ENCODE measurements at regions not wholly inside any gene's neighbourhood (a gene's known extent, or its start where the extent isn't known, plus 50 kb on each side); places are given as distances from the start of the nearest gene placed in this dataset.

DNA sequence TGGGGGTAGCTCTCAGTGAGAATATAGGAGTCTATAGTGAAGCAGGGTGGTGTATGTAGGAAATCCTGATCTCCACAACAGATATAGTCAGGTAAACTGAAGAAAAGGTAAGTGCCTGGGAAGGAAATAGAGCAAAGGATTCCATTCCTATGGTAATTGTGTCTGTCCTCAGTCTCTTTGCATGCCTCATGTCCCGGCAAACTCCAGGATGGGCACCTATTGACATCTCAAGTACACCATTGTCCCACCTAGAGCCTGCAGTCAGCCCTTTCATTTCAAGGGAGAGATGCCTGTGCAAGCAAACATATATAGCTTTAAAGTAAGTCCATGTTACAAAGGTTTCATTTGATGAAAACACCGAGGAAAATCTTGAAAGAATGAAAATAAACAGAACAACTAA is 257.7 kb upstream of the AZI2 start:
- no peak overlapping the region for H3K4me3 Mint-ChIP-seq
- TF ChIP-seq CTCF (conservative IDR thresholded peaks at IDR 0.05): no peak
- H3K27me3 Mint-ChIP-seq (ENCODE audit: low read depth): no peaks in the 10 kb centered on the region
- H3K9me3 Mint-ChIP-seq: peaks cover 3% of the 10 kb centered on the region
- H3K4me1 Mint-ChIP-seq: peaks cover 8% of the 10 kb centered on the region
- H3K27ac Mint-ChIP-seq (ENCODE audit: unreplicated experiment): no peak overlapping the region
- no peaks in the 10 kb centered on the region for H3K36me3 Mint-ChIP-seq (ENCODE audit: low read depth)
- DNase-seq (ENCODE audit: low read depth, low spot score): no peak

DNA sequence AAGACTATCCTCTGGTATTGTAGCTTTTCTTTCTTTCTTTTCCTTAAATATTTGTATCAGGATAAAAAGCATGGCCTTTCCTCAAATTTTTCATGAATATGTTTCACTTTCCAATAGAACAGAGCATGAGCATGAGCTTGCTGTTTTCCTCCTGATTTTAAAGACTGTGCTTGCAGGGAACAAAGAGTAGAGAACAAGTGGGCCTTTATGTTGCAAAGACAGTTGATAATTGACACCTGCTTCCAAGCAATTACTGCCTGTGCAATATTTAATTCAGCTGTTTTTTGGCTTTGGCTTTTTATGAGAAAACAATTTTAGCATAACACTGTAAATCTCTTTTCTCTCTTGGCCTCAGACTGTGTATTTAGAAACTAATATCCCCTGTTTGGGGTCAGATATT is 263.6 kb upstream of the AZI2 start:
- no peak for DNase-seq (ENCODE audit: low read depth, low spot score)
- no peaks in the 10 kb centered on the region for H3K27me3 Mint-ChIP-seq (ENCODE audit: low read depth)
- TF ChIP-seq CTCF (conservative IDR thresholded peaks at IDR 0.05): no peak
- peaks cover 23% of the 10 kb centered on the region for H3K4me1 Mint-ChIP-seq
- H3K27ac Mint-ChIP-seq (ENCODE audit: unreplicated experiment): peak overlapping the region; percentile 74
- H3K4me3 Mint-ChIP-seq: no peak overlapping the region
- no peaks in the 10 kb centered on the region for H3K36me3 Mint-ChIP-seq (ENCODE audit: low read depth)
- H3K9me3 Mint-ChIP-seq: peaks cover under 1% of the 10 kb centered on the region

DNA sequence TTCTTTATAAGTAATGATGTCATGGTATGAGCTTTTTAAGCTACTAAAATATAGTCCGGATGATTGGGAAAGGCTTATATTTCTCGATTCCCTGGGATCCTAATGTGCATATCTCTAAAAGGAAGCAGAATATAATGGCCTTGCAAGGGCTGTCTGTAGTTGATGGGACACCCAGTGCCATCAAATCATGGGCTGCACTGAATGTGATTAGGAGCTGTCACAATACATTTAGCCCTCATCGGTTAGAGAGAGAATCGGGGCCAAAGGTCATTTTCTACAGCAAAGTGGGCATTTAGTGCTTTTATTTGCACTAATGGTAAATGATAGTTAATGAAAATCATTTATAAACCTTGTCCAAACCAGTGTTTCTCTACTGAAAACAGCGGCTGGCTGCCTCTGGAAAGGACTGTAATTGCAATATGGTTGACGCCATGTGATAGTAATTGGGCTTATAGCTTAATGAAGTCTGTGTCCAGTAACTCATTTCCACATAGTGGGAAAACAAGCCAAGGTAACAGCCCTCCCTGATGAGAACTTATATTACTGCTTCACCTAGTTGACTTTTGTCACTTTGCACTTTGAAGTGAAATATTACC is 265.0 kb upstream of the AZI2 start:
- H3K9me3 Mint-ChIP-seq: no peaks in the 10 kb centered on the region
- H3K27ac Mint-ChIP-seq (ENCODE audit: unreplicated experiment): no peak overlapping the region
- no peak for DNase-seq (ENCODE audit: low read depth, low spot score)
- no peak for TF ChIP-seq CTCF (conservative IDR thresholded peaks at IDR 0.05)
- H3K27me3 Mint-ChIP-seq (ENCODE audit: low read depth): no peaks in the 10 kb centered on the region
- no peaks in the 10 kb centered on the region for H3K36me3 Mint-ChIP-seq (ENCODE audit: low read depth)
- H3K4me1 Mint-ChIP-seq: peaks cover 23% of the 10 kb centered on the region
- no peak overlapping the region for H3K4me3 Mint-ChIP-seq

- Mint-ChIP-seq H3K4me3 (no peak overlapping the region), H3K27me3 (ENCODE audit: low read depth) (no peaks in the 10 kb centered on the region), H3K4me1 (peaks cover 23% of the 10 kb centered on the region), H3K27ac (ENCODE audit: unreplicated experiment) (no peak overlapping the region), H3K9me3 (no peaks in the 10 kb centered on the region), H3K36me3 (ENCODE audit: low read depth) (no peaks in the 10 kb centered on the region)
- no peak for TF ChIP-seq CTCF (conservative IDR thresholded peaks at IDR 0.05)
- DNase-seq (ENCODE audit: low read depth, low spot score): no peak
Measured at GRCh38 chr3:28615071-28615470, 266.4 kb upstream of the AZI2 start.

GRCh38 chr3:28615971-28616370 is 267.3 kb upstream of the AZI2 start:
- H3K9me3 Mint-ChIP-seq: peaks cover under 1% of the 10 kb centered on the region
- DNase-seq (ENCODE audit: low read depth, low spot score): no peak
- peaks cover 18% of the 10 kb centered on the region for H3K4me1 Mint-ChIP-seq
- no peak overlapping the region for H3K4me3 Mint-ChIP-seq
- H3K27ac Mint-ChIP-seq (ENCODE audit: unreplicated experiment): no peak overlapping the region
- TF ChIP-seq CTCF (conservative IDR thresholded peaks at IDR 0.05): no peak
- H3K27me3 Mint-ChIP-seq (ENCODE audit: low read depth): no peaks in the 10 kb centered on the region
- no peaks in the 10 kb centered on the region for H3K36me3 Mint-ChIP-seq (ENCODE audit: low read depth)
